IPS-NIHi7 (cell line): ENCODE measurements at regions not wholly inside any gene's neighbourhood (a gene's known extent, or its start where the extent isn't known, plus 50 kb on each side); places are given as distances from the start of the nearest gene placed in this dataset.
A peak's percentile ranks its signal among the peaks of the same experiment; 100 is the strongest.

Source experiments
- DNase-seq: peaks from one replicate; pipeline ENCODE4 v3.0.0; 2012; ENCODE audit warnings: mixed read lengths; ENCODE audit errors: extremely low spot score

DNA sequence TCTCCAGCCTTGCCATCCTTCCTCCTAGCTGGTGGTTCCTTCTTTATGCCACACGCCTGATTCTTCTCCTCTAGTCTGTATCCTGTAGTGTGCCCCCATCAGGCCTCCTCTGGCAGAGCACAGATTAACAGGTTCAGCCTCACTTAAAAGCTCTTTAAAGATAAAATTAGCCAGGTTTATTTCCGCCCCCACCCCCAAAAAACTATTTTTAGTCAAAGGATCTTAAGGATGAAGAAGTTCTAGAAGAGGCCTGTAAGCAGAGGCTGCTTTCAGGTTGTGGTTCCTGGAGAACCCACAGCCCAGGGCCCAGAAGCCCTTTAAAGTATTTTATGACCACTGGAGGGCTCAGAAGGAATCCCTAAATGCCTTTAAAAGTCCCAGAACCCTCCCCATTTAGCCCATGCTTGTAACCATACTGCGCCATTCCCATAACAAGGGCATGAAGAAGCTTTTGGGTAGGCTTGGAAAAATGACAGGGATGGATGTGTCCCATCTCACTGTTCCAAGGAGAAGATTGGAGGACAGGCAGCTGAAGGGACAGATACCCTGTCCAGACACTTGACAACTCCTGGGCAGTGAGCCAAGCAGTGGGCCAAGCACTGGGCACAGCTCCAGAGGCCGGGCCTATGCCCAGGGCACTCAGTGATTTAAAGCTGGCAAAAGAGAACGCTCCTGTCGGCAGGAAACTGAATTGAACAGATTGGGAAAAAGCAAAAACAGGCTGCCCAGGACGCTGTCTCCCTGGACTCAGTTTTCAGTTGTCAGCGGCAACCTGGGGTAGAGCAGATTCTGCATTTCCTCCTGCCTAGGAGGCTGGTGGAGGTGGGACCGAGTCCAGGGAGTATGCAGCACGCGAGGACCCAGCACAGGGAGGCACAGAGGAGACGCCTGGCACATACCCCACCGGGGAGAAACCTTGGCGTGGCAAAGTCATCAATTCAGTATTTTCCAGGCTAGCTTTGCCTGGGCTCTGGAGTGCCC is 106.3 kb upstream of the SSBP2 start:
- peak; percentile 50 for DNase-seq

DNA sequence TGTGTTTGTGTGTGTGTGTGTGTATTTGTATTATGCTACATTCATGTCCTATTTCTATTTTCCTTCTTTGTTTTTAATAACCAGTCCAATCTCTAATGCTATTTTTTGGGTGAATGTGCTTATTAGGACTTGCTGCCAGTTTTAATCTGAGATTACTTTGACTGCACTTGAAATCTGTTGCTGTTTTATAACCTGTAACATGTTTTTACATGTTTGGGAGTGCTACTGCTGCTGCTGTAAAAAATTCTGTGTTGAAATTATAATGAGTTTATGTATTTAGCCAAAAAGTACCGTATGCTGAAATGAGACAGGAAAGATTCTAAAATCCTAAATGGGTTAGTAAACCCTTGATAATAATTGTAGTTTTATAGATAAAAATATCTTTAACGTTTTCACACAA is 104.7 kb upstream of the SSBP2 start:
- no peak for DNase-seq

GRCh38 chr5:81854915-81855314 is 104.0 kb upstream of the SSBP2 start:
- DNase-seq, result no peak

GRCh38 chr5:81854485-81854884 is 103.6 kb upstream of the SSBP2 start:
- DNase-seq, result no peak

GRCh38 chr5:81853030-81853357 is 102.1 kb upstream of the SSBP2 start:
- DNase-seq, result no peak

DNA sequence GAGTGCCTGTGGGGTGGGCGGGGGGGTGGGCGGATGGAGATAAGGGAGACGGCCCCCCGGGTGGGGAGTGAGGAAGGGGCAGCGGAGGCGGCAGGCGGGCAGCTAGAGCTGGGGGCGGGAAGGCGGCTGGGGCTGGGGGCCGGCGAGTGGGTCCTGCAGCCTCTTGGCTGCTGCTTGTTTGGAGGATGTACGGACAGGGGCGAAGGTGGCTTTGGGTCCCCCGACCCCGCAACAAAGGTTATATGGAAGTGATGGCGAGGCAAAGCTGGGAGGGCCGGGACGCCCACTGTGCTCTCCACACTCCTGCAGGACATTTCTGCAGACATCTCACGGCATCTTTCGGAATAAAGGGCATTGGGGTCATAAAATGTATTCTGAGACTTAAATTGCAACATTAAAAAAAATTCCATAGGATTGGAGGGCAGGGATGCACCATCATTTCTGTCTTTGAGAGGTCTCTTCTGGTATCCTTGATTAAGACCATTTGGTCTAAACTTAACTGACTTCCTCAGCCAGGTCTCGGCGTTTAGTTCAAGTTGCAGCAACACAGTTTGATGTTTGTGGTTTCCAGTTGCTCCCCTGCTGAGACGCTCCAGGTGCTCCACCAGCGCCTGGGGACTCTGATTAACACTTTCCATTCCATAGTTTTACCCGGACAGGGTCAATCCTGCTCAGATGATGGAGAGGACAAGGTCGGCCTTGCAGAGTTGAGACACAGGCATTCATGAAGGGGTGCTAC is 101.6 kb upstream of the SSBP2 start:
- DNase-seq, result peak; percentile 60

DNA sequence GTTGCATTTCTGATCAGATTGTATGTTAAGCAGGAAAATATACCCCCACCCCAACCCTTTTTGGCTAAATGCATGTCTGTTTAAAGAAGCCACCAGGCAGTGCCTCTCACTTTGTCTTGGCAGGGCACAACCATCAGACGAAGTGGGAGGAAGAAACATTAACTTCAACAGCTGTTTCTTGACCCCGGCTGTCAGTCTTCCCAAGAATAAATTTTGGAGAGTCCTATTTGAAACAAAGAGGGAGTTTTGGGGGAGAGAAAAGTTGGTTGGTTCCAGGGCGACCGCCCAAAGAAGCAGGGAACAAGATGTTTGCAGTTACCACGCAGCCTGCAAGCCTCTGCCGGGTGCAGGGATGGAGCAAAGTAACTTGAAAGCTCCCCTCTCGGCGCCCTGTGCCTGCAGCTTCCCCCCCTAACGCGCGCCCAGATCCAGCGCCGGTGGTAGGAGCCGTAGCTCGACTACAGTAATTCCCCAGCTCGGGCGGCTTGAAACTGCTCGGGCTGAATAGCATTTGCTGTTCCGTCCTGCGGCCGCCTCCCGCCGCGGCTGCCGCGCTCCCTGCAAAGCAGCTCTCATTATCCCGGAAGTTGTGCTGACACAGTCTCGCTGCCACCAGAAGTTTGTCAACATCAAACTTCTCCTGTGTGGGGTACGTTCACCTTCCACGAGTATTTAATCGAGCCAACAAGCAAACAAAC is 100.7 kb upstream of the SSBP2 start:
- peak; percentile 94 for DNase-seq

GRCh38 chr5:81850501-81851357 is 99.8 kb upstream of the SSBP2 start:
- DNase-seq, result peak; percentile 27

DNA sequence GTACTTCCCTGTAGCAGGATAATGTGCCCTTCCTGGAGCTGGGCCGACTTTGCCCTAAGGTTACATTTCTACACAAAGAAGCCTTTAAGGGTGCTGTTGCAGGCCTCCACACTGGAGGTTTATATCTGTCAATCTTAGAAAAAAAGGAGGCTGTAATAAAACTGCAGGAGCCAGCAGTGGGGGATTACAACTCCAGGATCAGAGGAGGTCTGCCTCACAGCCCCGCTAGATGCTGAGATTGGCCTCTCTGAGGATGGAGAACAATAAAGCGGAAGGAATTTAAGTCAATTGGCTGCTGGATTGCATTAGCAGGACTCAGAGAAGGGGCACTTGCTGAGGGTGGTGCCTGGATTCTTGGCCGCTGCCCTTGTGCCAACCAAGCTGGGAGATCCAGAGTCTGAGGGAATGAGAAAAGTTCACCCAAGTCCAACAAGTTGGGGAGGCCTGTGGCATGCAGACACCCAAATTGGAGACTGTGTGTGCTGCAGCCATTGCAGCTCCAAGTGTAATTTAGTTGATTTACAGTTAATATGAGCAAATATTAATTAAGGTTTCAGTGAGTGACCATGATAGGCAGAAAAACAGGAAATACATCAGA is 99.0 kb upstream of the SSBP2 start:
- DNase-seq, result no peak

- DNase-seq, result no peak
Observed at GRCh38 chr5:81848362-81848880, 97.5 kb upstream of the SSBP2 start.

GRCh38 chr5:81846301-81846700 is 95.4 kb upstream of the SSBP2 start:
- no peak for DNase-seq

DNA sequence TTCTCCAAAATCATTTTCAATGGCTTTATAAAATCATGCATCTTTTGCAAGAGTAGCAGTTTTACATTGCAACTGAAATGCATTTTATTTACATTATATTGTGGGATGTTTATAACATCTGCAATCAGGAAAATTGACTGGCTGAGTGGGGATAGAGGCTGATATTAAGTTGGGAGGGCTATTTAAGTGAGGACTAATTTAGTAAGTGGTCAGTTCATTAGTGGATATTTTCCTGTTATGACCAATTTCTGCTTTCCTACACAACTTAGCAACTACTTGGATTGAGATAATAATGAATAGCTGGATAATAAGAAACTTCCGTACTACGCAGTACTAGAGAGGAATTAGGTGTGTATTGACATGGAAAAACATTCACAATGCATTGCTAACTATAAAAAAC is 92.9 kb upstream of the SSBP2 start:
- DNase-seq, result no peak

- DNase-seq, result no peak
Observed at GRCh38 chr5:81842795-81843398, 92.0 kb upstream of the SSBP2 start.

- DNase-seq, result no peak
Observed at GRCh38 chr5:81839034-81839433, 88.1 kb upstream of the SSBP2 start.

GRCh38 chr5:81838307-81838906 is 87.5 kb upstream of the SSBP2 start:
- peak; percentile 60 for DNase-seq

DNA sequence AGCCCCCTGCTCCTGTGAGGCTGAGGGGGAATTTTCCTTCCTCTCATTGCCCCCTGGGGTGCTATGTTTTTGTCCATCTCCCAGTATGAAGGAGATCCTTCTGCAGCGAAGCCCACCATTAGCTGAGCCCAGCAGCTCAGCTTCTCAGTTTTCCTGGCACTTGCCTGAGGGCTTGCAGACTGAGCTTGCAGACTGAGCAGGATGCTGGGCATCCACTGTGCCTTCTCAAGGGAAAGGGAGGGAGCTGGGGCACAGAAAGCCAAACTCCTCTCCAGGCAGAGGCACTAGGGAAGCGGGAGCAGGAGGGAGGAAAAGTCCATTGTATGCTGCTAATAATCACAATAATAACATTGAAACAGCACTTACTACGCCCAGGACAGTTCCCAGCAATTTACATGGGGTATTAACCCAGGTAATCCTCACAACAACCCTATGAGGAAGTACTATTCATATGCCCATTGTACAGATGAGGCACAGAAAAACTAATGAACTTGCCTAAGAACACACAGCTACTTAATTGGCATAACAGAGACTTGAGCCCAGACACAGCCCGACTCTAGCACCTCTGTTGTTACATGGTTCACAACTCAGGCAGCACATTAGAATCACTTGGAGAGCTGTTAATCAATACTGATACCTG is 86.9 kb upstream of the SSBP2 start:
- no peak for DNase-seq

- DNase-seq, result no peak
Observed at GRCh38 chr5:81835814-81836367, 85.0 kb upstream of the SSBP2 start.

- no peak for DNase-seq
Observed at GRCh38 chr5:81834021-81834660, 83.2 kb upstream of the SSBP2 start.

- DNase-seq, result no peak
Observed at GRCh38 chr5:81830596-81830995, 79.7 kb upstream of the SSBP2 start.
